ENCODE measurements at regions not wholly inside any gene's neighbourhood (a gene's known extent, or its start where the extent isn't known, plus 50 kb on each side); places are given as distances from the start of the nearest gene placed in this dataset.

DNA sequence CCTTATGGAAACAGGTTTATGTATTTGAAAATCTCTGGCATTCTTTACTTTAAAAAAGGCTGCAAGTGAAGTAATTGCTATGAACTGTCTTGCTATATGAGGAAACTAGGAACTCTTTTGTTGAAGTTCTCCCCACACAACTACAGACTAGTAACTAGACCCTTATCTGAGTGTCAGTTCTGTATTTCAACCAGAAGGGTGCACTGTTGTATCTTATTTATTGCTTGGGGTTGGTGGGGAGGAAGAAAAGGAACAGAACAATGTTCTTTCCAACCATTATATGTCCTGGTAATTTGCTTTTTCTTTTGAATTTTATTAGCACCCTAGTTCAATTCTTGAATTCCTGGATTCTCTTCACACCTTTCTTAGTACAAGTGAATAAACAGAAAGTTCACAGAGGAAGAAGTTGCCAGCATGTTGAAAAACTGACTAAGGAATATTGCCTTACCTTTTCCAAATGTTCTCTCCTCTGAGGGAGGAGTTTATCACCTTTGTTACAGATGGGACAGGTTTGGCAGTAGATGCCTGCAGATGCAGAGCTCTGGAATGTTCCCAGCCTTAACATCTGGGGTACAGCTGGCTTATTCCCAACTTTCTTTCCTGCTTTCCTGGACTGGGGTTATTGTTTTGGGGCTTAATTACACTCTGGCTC is 162.4 kb upstream of the CFAP20DC start:
- no peak for DNase-seq (ENCODE audit: low spot score)

DNA sequence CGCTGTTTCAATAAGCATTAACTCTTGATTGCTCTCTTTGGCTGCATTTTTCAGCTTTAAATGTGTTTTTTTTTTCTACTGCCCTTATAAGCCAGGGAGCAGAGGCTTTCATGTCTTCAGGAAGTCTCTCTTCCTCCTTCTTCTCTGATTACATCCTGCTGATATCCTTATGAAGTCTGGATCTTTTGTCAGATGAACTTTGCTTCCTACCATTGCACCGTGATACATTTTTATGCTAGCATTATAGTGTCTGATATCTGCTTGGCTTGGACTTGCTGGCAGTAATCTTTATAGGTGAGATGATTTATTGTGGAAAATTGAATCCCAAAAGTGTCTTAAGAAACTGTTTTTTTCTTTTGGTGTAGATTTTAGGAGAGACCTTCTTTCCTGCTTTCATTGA is 160.4 kb upstream of the CFAP20DC start:
- ATAC-seq (ENCODE audit: low read depth) (no peak), DNase-seq (ENCODE audit: low spot score) (no peak)
- Histone ChIP-seq H3K27ac (ENCODE audit: poor library complexity, severe bottlenecking) (no peak overlapping the region), H3K27me3 (ENCODE audit: insufficient read depth, poor library complexity, severe bottlenecking) (no peaks in the 10 kb centered on the region), H3K4me1 (ENCODE audit: insufficient read depth, poor library complexity, severe bottlenecking) (peaks cover 3% of the 10 kb centered on the region), H3K9me3 (ENCODE audit: severe bottlenecking) (no peaks in the 10 kb centered on the region), H3K36me3 (ENCODE audit: low read depth) (no peaks in the 10 kb centered on the region), H3K4me3 (ENCODE audit: severe bottlenecking) (no peak overlapping the region)
- TF ChIP-seq, protein P1, sequence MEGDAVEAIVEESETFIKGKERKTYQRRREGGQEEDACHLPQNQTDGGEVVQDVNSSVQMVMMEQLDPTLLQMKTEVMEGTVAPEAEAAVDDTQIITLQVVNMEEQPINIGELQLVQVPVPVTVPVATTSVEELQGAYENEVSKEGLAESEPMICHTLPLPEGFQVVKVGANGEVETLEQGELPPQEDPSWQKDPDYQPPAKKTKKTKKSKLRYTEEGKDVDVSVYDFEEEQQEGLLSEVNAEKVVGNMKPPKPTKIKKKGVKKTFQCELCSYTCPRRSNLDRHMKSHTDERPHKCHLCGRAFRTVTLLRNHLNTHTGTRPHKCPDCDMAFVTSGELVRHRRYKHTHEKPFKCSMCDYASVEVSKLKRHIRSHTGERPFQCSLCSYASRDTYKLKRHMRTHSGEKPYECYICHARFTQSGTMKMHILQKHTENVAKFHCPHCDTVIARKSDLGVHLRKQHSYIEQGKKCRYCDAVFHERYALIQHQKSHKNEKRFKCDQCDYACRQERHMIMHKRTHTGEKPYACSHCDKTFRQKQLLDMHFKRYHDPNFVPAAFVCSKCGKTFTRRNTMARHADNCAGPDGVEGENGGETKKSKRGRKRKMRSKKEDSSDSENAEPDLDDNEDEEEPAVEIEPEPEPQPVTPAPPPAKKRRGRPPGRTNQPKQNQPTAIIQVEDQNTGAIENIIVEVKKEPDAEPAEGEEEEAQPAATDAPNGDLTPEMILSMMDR (IDR thresholded peaks at IDR 0.05; ENCODE audit: poor library complexity, severe bottlenecking): no peak

More for the DNA sequence above, 162.4 kb upstream of the CFAP20DC start:
- peak; percentile 84 for ATAC-seq (ENCODE audit: low read depth)
- Histone ChIP-seq H3K9me3 (ENCODE audit: severe bottlenecking) (no peaks in the 10 kb centered on the region), H3K27me3 (ENCODE audit: insufficient read depth, poor library complexity, severe bottlenecking) (no peaks in the 10 kb centered on the region), H3K27ac (ENCODE audit: poor library complexity, severe bottlenecking) (peak overlapping the region; percentile 20), H3K36me3 (ENCODE audit: low read depth) (no peaks in the 10 kb centered on the region), H3K4me3 (ENCODE audit: severe bottlenecking) (no peak overlapping the region), H3K4me1 (ENCODE audit: insufficient read depth, poor library complexity, severe bottlenecking) (peaks cover 3% of the 10 kb centered on the region)
- TF ChIP-seq, protein P1 (IDR thresholded peaks at IDR 0.05; ENCODE audit: poor library complexity, severe bottlenecking): peak; percentile 80

DNA sequence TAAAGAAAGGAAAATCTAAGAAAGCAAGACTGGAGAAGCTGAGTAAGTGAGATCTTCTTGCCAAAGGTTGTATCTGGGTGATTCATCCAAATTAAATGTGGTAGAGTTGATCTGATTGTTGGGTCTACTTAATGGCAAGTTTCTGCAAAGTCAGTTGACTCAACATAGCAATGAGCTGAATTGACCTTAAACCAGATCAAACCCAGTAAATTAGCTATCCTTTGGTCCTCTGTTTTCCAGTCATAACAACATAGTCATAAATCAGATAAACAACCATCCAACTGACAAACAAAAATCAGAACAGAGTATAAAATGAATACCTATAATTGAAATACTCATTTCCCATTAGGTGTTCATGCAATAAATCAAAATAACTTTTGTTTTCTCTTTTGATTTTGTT is 142.6 kb upstream of the CFAP20DC start:
- H3K4me1 ChIP-seq (ENCODE audit: insufficient read depth, poor library complexity, severe bottlenecking): peaks cover 23% of the 10 kb centered on the region
- TF ChIP-seq, protein P1 (IDR thresholded peaks at IDR 0.05; ENCODE audit: poor library complexity, severe bottlenecking): no peak
- H3K27me3 ChIP-seq (ENCODE audit: insufficient read depth, poor library complexity, severe bottlenecking): no peaks in the 10 kb centered on the region
- DNase-seq (ENCODE audit: low spot score): no peak
- no peak overlapping the region for H3K4me3 ChIP-seq (ENCODE audit: severe bottlenecking)
- H3K9me3 ChIP-seq (ENCODE audit: severe bottlenecking): no peaks in the 10 kb centered on the region
- H3K27ac ChIP-seq (ENCODE audit: poor library complexity, severe bottlenecking): peak overlapping the region; percentile 81
- no peaks in the 10 kb centered on the region for H3K36me3 ChIP-seq (ENCODE audit: low read depth)
- ATAC-seq (ENCODE audit: low read depth): peak; percentile 93

DNA sequence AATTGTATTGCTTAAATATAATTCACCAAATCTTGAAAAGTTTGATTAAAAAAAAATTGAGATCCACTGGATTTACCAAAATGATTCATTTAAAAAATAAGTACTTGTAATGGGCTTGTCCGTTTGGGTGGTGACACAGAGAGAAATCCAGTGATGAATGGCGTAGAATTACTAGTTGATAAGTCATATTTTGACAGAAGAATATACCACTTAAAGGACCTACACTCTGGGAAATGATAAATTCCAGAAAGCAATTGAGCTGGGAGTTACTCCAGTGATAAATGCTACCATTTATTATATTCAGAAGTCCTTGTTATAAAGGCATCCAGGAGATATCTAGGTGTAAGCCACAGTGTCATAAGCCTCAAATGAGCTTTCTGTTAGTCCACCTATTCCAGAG is 141.8 kb upstream of the CFAP20DC start:
- Histone ChIP-seq H3K36me3 (ENCODE audit: low read depth) (no peaks in the 10 kb centered on the region), H3K27ac (ENCODE audit: poor library complexity, severe bottlenecking) (peak overlapping the region; percentile 81), H3K9me3 (ENCODE audit: severe bottlenecking) (no peaks in the 10 kb centered on the region), H3K27me3 (ENCODE audit: insufficient read depth, poor library complexity, severe bottlenecking) (no peaks in the 10 kb centered on the region), H3K4me1 (ENCODE audit: insufficient read depth, poor library complexity, severe bottlenecking) (peaks cover 23% of the 10 kb centered on the region), H3K4me3 (ENCODE audit: severe bottlenecking) (no peak overlapping the region)
- ATAC-seq (ENCODE audit: low read depth): 0 out of 3 replicates have a peak, but pooled peaks have one; percentile 25
- TF ChIP-seq, protein P1 (IDR thresholded peaks at IDR 0.05; ENCODE audit: poor library complexity, severe bottlenecking): no peak
- no peak for DNase-seq (ENCODE audit: low spot score)

DNA sequence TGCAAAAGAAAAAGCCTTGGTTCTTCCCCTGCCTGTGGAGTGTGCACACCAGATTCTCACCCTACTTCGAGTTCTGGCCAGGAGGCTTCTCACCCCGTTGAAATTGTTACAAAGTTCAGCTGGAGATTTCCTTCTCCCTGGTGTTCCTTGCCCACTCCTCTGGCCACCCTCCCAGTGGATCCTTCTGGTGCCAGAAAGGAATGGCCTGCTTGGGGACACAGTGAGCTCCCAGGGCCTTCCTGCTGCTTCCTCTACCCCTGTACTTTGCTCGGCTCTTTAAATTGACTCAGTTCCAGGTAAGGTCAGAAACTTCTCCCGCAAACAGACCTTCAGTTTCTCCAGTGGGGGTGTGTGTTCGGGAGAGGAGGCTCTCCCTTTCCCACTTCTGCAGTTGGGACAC is 140.1 kb upstream of the CFAP20DC start:
- Histone ChIP-seq H3K27me3 (ENCODE audit: insufficient read depth, poor library complexity, severe bottlenecking) (no peaks in the 10 kb centered on the region), H3K9me3 (ENCODE audit: severe bottlenecking) (no peaks in the 10 kb centered on the region), H3K4me3 (ENCODE audit: severe bottlenecking) (no peak overlapping the region), H3K4me1 (ENCODE audit: insufficient read depth, poor library complexity, severe bottlenecking) (peaks cover 23% of the 10 kb centered on the region), H3K27ac (ENCODE audit: poor library complexity, severe bottlenecking) (peak overlapping the region; percentile 37), H3K36me3 (ENCODE audit: low read depth) (no peaks in the 10 kb centered on the region)
- no peak for DNase-seq (ENCODE audit: low spot score)
- TF ChIP-seq, protein P1 (IDR thresholded peaks at IDR 0.05; ENCODE audit: poor library complexity, severe bottlenecking): no peak
- no peak for ATAC-seq (ENCODE audit: low read depth)

Measured in RWPE2 (cell line).